ENCODE measurements at regions not wholly inside any gene's neighbourhood (a gene's known extent, or its start where the extent isn't known, plus 50 kb on each side); places are given as distances from the start of the nearest gene placed in this dataset.

DNA sequence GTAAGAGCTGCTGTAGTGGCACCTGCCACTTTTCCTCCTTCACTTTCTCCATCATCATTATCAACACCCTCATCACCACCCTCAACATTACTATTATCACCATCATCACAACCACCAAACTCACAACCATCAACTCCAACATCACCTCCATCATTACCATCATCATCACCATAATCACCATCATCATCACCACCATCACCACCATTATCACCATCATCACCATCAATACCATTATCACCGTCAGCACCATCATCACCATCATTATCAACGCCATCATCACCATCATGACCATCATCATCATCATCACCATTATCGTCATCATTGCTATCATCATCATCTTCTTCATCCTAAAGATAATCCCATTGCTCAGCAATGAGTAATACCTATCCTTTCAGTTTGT is 255.8 kb downstream of the CYRIA start:
- CTCF ChIA-PET: interaction anchor here (1.0 kb wide), 1 partner anchor 77 kb away, joined by 4 read pairs; no protein-coding TSS in a partner anchor
- Histone ChIP-seq H3K27ac (ENCODE audit: extremely low read depth, low read depth, low read length) (no peak overlapping the region), H3K9me3 (ENCODE audit: control insufficient read depth, insufficient read depth, low read depth, low read length) (no peaks in the 10 kb centered on the region), H3K4me3 (ENCODE audit: low read depth, low read length) (no peak overlapping the region), H3K4me1 (ENCODE audit: control insufficient read depth, insufficient read depth, low read length) (no peaks in the 10 kb centered on the region), H3K36me3 (ENCODE audit: control insufficient read depth in 2 of 2, insufficient read depth in 1 of 2, low read length in 2 of 2) (no peaks in the 10 kb centered on the region)
- POLR2A ChIA-PET: no interaction called here
- TF ChIP-seq ZNF776 (tag by site-specific recombination; IDR thresholded peaks at IDR 0.05; ENCODE audit: borderline replicate concordance): no peak
- TF ChIP-seq, protein P1, sequence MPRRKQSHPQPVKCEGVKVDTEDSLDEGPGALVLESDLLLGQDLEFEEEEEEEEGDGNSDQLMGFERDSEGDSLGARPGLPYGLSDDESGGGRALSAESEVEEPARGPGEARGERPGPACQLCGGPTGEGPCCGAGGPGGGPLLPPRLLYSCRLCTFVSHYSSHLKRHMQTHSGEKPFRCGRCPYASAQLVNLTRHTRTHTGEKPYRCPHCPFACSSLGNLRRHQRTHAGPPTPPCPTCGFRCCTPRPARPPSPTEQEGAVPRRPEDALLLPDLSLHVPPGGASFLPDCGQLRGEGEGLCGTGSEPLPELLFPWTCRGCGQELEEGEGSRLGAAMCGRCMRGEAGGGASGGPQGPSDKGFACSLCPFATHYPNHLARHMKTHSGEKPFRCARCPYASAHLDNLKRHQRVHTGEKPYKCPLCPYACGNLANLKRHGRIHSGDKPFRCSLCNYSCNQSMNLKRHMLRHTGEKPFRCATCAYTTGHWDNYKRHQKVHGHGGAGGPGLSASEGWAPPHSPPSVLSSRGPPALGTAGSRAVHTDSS (tag by site-specific recombination; IDR thresholded peaks at IDR 0.05): peak; percentile 86

DNA sequence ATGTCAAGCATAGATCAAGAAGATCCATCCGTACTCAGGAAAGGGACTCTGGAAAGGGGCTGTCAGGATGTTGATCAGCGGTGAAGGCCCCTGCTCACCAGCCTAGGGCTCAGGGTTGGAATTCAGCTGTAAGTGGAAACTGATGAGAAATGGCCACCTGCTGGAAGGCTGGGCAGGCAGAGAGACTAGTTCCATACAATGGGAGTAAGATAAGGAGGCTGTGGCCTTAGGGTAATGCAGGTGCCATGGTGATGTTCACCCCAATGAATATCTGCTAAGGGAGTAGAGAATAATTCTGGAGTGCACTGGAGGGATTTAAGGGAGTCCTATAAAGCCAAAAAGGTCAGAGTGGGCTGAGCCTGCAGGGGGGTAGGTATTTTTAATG is 256.6 kb downstream of the CYRIA start:
- H3K4me3 ChIP-seq (ENCODE audit: low read depth, low read length): no peak overlapping the region
- H3K36me3 ChIP-seq (ENCODE audit: control insufficient read depth in 2 of 2, insufficient read depth in 1 of 2, low read length in 2 of 2): no peaks in the 10 kb centered on the region
- no peak overlapping the region for H3K27ac ChIP-seq (ENCODE audit: extremely low read depth, low read depth, low read length)
- H3K4me1 ChIP-seq (ENCODE audit: control insufficient read depth, insufficient read depth, low read length): no peaks in the 10 kb centered on the region
- H3K9me3 ChIP-seq (ENCODE audit: control insufficient read depth, insufficient read depth, low read depth, low read length): no peaks in the 10 kb centered on the region
- ChIA-PET POLR2A (no interaction called here), CTCF (interaction anchor here (1.0 kb wide), 1 partner anchor 78 kb away, joined by 4 read pairs; no protein-coding TSS in a partner anchor)
- TF ChIP-seq PRDM1 (tag by site-specific recombination; IDR thresholded peaks at IDR 0.05): no peak
- TF ChIP-seq ZNF211 (tag by site-specific recombination; IDR thresholded peaks at IDR 0.05; ENCODE audit: low read depth): no peak
- no peak for TF ChIP-seq ZNF155 (tag by site-specific recombination; IDR thresholded peaks at IDR 0.05)
- no peak for TF ChIP-seq ZNF274 (IDR thresholded peaks at IDR 0.05; ENCODE audit: low read length)
- no peak for TF ChIP-seq ZNF274 (tag by site-specific recombination; IDR thresholded peaks at IDR 0.05; ENCODE audit: borderline replicate concordance)
- TF ChIP-seq ZBTB8A (tag by site-specific recombination; IDR thresholded peaks at IDR 0.05): no peak
- TF ChIP-seq, protein P2, sequence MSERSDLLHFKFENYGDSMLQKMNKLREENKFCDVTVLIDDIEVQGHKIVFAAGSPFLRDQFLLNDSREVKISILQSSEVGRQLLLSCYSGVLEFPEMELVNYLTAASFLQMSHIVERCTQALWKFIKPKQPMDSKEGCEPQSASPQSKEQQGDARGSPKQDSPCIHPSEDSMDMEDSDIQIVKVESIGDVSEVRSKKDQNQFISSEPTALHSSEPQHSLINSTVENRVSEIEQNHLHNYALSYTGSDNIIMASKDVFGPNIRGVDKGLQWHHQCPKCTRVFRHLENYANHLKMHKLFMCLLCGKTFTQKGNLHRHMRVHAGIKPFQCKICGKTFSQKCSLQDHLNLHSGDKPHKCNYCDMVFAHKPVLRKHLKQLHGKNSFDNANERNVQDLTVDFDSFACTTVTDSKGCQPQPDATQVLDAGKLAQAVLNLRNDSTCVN (tag by site-specific recombination; optimal IDR thresholded peaks at IDR 0.05): no peak
- TF ChIP-seq, protein P3, sequence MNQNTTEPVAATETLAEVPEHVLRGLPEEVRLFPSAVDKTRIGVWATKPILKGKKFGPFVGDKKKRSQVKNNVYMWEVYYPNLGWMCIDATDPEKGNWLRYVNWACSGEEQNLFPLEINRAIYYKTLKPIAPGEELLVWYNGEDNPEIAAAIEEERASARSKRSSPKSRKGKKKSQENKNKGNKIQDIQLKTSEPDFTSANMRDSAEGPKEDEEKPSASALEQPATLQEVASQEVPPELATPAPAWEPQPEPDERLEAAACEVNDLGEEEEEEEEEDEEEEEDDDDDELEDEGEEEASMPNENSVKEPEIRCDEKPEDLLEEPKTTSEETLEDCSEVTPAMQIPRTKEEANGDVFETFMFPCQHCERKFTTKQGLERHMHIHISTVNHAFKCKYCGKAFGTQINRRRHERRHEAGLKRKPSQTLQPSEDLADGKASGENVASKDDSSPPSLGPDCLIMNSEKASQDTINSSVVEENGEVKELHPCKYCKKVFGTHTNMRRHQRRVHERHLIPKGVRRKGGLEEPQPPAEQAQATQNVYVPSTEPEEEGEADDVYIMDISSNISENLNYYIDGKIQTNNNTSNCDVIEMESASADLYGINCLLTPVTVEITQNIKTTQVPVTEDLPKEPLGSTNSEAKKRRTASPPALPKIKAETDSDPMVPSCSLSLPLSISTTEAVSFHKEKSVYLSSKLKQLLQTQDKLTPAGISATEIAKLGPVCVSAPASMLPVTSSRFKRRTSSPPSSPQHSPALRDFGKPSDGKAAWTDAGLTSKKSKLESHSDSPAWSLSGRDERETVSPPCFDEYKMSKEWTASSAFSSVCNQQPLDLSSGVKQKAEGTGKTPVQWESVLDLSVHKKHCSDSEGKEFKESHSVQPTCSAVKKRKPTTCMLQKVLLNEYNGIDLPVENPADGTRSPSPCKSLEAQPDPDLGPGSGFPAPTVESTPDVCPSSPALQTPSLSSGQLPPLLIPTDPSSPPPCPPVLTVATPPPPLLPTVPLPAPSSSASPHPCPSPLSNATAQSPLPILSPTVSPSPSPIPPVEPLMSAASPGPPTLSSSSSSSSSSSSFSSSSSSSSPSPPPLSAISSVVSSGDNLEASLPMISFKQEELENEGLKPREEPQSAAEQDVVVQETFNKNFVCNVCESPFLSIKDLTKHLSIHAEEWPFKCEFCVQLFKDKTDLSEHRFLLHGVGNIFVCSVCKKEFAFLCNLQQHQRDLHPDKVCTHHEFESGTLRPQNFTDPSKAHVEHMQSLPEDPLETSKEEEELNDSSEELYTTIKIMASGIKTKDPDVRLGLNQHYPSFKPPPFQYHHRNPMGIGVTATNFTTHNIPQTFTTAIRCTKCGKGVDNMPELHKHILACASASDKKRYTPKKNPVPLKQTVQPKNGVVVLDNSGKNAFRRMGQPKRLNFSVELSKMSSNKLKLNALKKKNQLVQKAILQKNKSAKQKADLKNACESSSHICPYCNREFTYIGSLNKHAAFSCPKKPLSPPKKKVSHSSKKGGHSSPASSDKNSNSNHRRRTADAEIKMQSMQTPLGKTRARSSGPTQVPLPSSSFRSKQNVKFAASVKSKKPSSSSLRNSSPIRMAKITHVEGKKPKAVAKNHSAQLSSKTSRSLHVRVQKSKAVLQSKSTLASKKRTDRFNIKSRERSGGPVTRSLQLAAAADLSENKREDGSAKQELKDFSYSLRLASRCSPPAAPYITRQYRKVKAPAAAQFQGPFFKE (tag by site-specific recombination; IDR thresholded peaks at IDR 0.05; ENCODE audit: borderline replicate concordance): no peak
- TF ChIP-seq SCRT1 (tag by site-specific recombination; IDR thresholded peaks at IDR 0.05; ENCODE audit: borderline replicate concordance): no peak
- TF ChIP-seq SALL2 (tag by site-specific recombination; IDR thresholded peaks at IDR 0.05; ENCODE audit: borderline replicate concordance): no peak
- TF ChIP-seq ZNF654 (tag by site-specific recombination; IDR thresholded peaks at IDR 0.05; ENCODE audit: low read depth): no peak
- TF ChIP-seq, protein P4, sequence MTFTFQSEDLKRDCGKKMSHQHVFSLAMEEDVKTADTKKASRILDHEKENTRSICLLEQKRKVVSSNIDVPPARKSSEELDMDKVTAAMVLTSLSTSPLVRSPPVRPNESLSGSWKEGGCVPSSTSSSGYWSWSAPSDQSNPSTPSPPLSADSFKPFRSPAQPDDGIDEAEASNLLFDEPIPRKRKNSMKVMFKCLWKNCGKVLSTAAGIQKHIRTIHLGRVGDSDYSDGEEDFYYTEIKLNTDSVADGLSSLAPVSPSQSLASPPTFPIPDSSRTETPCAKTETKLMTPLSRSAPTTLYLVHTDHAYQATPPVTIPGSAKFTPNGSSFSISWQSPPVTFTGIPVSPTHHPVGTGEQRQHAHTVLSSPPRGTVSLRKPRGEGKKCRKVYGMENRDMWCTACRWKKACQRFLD (tag by site-specific recombination; IDR thresholded peaks at IDR 0.05): no peak
- TF ChIP-seq, protein P5, sequence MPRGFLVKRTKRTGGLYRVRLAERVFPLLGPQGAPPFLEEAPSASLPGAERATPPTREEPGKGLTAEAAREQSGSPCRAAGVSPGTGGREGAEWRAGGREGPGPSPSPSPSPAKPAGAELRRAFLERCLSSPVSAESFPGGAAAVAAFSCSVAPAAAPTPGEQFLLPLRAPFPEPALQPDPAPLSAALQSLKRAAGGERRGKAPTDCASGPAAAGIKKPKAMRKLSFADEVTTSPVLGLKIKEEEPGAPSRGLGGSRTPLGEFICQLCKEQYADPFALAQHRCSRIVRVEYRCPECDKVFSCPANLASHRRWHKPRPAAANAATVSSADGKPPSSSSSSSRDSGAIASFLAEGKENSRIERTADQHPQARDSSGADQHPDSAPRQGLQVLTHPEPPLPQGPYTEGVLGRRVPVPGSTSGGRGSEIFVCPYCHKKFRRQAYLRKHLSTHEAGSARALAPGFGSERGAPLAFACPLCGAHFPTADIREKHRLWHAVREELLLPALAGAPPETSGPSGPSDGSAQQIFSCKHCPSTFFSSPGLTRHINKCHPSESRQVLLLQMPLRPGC (tag by site-specific recombination; IDR thresholded peaks at IDR 0.05): no peak
- TF ChIP-seq ZNF777 (tag by site-specific recombination; IDR thresholded peaks at IDR 0.05; ENCODE audit: borderline replicate concordance): no peak
- TF ChIP-seq, protein P6, sequence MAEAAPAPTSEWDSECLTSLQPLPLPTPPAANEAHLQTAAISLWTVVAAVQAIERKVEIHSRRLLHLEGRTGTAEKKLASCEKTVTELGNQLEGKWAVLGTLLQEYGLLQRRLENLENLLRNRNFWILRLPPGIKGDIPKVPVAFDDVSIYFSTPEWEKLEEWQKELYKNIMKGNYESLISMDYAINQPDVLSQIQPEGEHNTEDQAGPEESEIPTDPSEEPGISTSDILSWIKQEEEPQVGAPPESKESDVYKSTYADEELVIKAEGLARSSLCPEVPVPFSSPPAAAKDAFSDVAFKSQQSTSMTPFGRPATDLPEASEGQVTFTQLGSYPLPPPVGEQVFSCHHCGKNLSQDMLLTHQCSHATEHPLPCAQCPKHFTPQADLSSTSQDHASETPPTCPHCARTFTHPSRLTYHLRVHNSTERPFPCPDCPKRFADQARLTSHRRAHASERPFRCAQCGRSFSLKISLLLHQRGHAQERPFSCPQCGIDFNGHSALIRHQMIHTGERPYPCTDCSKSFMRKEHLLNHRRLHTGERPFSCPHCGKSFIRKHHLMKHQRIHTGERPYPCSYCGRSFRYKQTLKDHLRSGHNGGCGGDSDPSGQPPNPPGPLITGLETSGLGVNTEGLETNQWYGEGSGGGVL (tag by site-specific recombination; IDR thresholded peaks at IDR 0.05): no peak
- TF ChIP-seq, protein P7, sequence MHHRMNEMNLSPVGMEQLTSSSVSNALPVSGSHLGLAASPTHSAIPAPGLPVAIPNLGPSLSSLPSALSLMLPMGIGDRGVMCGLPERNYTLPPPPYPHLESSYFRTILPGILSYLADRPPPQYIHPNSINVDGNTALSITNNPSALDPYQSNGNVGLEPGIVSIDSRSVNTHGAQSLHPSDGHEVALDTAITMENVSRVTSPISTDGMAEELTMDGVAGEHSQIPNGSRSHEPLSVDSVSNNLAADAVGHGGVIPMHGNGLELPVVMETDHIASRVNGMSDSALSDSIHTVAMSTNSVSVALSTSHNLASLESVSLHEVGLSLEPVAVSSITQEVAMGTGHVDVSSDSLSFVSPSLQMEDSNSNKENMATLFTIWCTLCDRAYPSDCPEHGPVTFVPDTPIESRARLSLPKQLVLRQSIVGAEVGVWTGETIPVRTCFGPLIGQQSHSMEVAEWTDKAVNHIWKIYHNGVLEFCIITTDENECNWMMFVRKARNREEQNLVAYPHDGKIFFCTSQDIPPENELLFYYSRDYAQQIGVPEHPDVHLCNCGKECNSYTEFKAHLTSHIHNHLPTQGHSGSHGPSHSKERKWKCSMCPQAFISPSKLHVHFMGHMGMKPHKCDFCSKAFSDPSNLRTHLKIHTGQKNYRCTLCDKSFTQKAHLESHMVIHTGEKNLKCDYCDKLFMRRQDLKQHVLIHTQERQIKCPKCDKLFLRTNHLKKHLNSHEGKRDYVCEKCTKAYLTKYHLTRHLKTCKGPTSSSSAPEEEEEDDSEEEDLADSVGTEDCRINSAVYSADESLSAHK (tag by site-specific recombination; IDR thresholded peaks at IDR 0.05): no peak
